ENCODE measurements at regions not wholly inside any gene's neighbourhood (a gene's known extent, or its start where the extent isn't known, plus 50 kb on each side); places are given as distances from the start of the nearest gene placed in this dataset.
"Not testable (repeated sequence)": the region's sequence is repeated elsewhere in the genome, so short reads cannot be mapped to it uniquely, and the experiment has no call there.

GRCh38 chr12:46711756-46712155 lies 114.0 kb downstream of the SLC38A4 start:
- no peak for DNase-seq

- no peak for DNase-seq
These were observed 115.6 kb downstream of the SLC38A4 start for GRCh38 chr12:46710125-46710743.

- no peak for DNase-seq
These were observed 123.0 kb downstream of the SLC38A4 start for GRCh38 chr12:46702581-46703344.

- no peak for DNase-seq
These were observed 124.4 kb downstream of the SLC38A4 start for GRCh38 chr12:46701356-46701755.

GRCh38 chr12:46699986-46700385 lies 125.8 kb downstream of the SLC38A4 start:
- DNase-seq, result no peak

GRCh38 chr12:46698003-46698402 lies 127.8 kb downstream of the SLC38A4 start:
- no peak for DNase-seq

- no peak for DNase-seq
These were observed 132.3 kb downstream of the SLC38A4 start for GRCh38 chr12:46693518-46693917.

- no peak for DNase-seq
These were observed 132.8 kb downstream of the SLC38A4 start for GRCh38 chr12:46693034-46693433.

- no peak for DNase-seq
These were observed 133.2 kb downstream of the SLC38A4 start for GRCh38 chr12:46692606-46693005.

GRCh38 chr12:46686267-46686942 lies 139.4 kb downstream of the SLC38A4 start:
- no peak for DNase-seq

GRCh38 chr12:46684243-46684642 lies 141.6 kb downstream of the SLC38A4 start:
- not testable (repeated sequence) for DNase-seq

GRCh38 chr12:46682148-46682547 lies 143.6 kb downstream of the SLC38A4 start:
- no peak for DNase-seq

- no peak for DNase-seq
These were observed 145.3 kb downstream of the SLC38A4 start for GRCh38 chr12:46680506-46680905.

- DNase-seq, result no peak
These were observed 146.0 kb downstream of the SLC38A4 start for GRCh38 chr12:46679754-46680153.

- DNase-seq, result no peak
These were observed 147.4 kb downstream of the SLC38A4 start for GRCh38 chr12:46678426-46678825.

GRCh38 chr12:46677749-46678148 lies 148.0 kb downstream of the SLC38A4 start:
- no peak for DNase-seq

GRCh38 chr12:46676797-46677520 lies 148.8 kb downstream of the SLC38A4 start:
- no peak for DNase-seq

- no peak for DNase-seq
These were observed 149.4 kb downstream of the SLC38A4 start for GRCh38 chr12:46676396-46676795.

GRCh38 chr12:46675736-46676135 lies 150.1 kb downstream of the SLC38A4 start:
- DNase-seq, result peak; percentile 15 to 49

GRCh38 chr12:46674800-46675199 lies 151.0 kb downstream of the SLC38A4 start:
- DNase-seq, result no peak

- DNase-seq, result no peak
These were observed 151.7 kb downstream of the SLC38A4 start for GRCh38 chr12:46674129-46674528.

GRCh38 chr12:46671102-46671501 lies 154.7 kb downstream of the SLC38A4 start:
- DNase-seq, result no peak

- no peak for DNase-seq
These were observed 155.2 kb downstream of the SLC38A4 start for GRCh38 chr12:46670636-46671035.

All from NCI-H446 (cell line).